Gastroesophageal sphincter (tissue), 4 donors: ENCODE measurements at regions not wholly inside any gene's neighbourhood (a gene's known extent, or its start where the extent isn't known, plus 50 kb on each side); places are given as distances from the start of the nearest gene placed in this dataset.

Experiments used
- ATAC-seq: fragments of 150-250 bp; one replicate; pipeline ENCODE4 v1.9.1; 2016; ENCODE audit warnings: mild to moderate bottlenecking, moderate library complexity
- H3K27ac ChIP-seq, 4 donors: fragments of 200-600 bp; sonication (generic) in 3 of 4; 1 replicate in 3 of 4; 2 replicates in 1 of 4; pipeline ENCODE4 v1.5.1; 2016 to 2019
- H3K27me3 ChIP-seq: fragments of 200-600 bp; sonication (generic); one replicate; pipeline ENCODE4 v1.5.1; 2019
- H3K36me3 ChIP-seq, 2 donors: fragments of 200-600 bp; sonication (generic); one replicate each; pipeline ENCODE4 v1.5.1; 2019; ENCODE audit warnings: control low read depth in 1 of 2
- H3K4me1 ChIP-seq, 3 donors: fragments of 200-600 bp; sonication (generic); 1 replicate in 2 of 3; 2 replicates in 1 of 3; pipeline ENCODE4 v1.5.1; 2016 to 2019; ENCODE audit warnings: control low read depth in 2 of 3
- H3K4me3 ChIP-seq, 2 donors: fragments of 200-600 bp; sonication (generic); one replicate each; pipeline ENCODE4 v1.5.1; 2019; ENCODE audit warnings: mild to moderate bottlenecking in 1 of 2, moderate library complexity in 1 of 2
- H3K9me3 ChIP-seq, 3 donors: fragments of 200-600 bp; sonication (generic); one replicate each; pipeline ENCODE4 v1.5.1; 2017 to 2019; ENCODE audit warnings: control low read depth in 2 of 3
- EP300 ChIP-seq: sonication (generic); formaldehyde crosslinking; IDR thresholded peaks from one replicate; pipeline ENCODE4 v1.6.1; 2017; ENCODE audit warnings: antibody characterized with exemption, mild to moderate bottlenecking
- POLR2A ChIP-seq, 2 donors: fragments of 450-650 bp; IDR thresholded peaks; one replicate each; pipeline ENCODE4 v1.6.1; 2017; ENCODE audit warnings: antibody characterized with exemption in 2 of 2, mild to moderate bottlenecking in 2 of 2, moderate library complexity in 1 of 2
- POLR2AphosphoS5 ChIP-seq: sonication (generic); formaldehyde crosslinking; IDR thresholded peaks from one replicate; pipeline ENCODE4 v1.6.1; 2017; ENCODE audit warnings: antibody characterized with exemption
- WGBS, 2 donors: methylation state at CpG; one replicate each; pipeline ENCODE4 v1.1.5; 2018; ENCODE audit warnings: low coverage in 1 of 2; 5-methylcytosine and 5-hydroxymethylcytosine counted together
- TF ChIP-seq, protein P1 (sequence below), 4 experiments: fragments of 200-600 bp in 2 of 4; fragments of 450-650 bp in 2 of 4; sonication (generic) in 1 of 4; IDR thresholded peaks; one replicate each; pipeline ENCODE4 v1.5.1; 2017 to 2019; ENCODE audit warnings: antibody characterized with exemption in 4 of 4, mild to moderate bottlenecking in 2 of 4, moderate library complexity in 2 of 4

DNA sequence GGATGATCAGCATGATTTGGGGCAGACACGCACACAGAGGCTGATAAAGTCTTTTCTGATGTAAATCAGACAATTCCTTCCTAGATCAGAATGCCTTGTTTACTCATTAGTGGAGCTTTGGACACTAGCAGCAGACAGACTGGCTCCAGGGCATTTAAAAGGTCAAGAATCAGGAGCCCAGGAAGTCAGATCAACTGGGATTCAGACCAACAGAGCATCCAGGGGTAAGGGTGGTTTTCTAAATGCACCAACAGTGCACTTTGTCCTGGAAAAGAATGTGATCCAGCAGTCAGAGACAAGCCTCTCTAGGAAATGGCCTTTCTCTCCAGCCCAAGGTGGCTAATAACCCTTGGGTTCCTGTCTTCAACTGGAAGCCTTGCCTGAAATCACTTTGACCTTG lies 405.3 kb downstream of the MED13L start:
- no peak overlapping the region for H3K27ac ChIP-seq
- no peak for TF ChIP-seq POLR2A (IDR thresholded peaks at IDR 0.05)
- TF ChIP-seq, protein P1, sequence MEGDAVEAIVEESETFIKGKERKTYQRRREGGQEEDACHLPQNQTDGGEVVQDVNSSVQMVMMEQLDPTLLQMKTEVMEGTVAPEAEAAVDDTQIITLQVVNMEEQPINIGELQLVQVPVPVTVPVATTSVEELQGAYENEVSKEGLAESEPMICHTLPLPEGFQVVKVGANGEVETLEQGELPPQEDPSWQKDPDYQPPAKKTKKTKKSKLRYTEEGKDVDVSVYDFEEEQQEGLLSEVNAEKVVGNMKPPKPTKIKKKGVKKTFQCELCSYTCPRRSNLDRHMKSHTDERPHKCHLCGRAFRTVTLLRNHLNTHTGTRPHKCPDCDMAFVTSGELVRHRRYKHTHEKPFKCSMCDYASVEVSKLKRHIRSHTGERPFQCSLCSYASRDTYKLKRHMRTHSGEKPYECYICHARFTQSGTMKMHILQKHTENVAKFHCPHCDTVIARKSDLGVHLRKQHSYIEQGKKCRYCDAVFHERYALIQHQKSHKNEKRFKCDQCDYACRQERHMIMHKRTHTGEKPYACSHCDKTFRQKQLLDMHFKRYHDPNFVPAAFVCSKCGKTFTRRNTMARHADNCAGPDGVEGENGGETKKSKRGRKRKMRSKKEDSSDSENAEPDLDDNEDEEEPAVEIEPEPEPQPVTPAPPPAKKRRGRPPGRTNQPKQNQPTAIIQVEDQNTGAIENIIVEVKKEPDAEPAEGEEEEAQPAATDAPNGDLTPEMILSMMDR (IDR thresholded peaks at IDR 0.05) = no peak
- no peak for TF ChIP-seq POLR2AphosphoS5
- no peak for TF ChIP-seq EP300
- 70% methylated on average over 1 of the region's 1 CpG; no CpG with 5 or more reads in 1 of the 2 donors for WGBS, 2 donors
- H3K36me3 ChIP-seq = no peaks in the 10 kb centered on the region
- H3K4me1 ChIP-seq = no peaks in the 10 kb centered on the region
- no peak for ATAC-seq
- peaks cover 49% of the 10 kb centered on the region for H3K27me3 ChIP-seq
- peaks cover 0 to 5% (median 0%) of the 10 kb centered on the region in 3 donors for H3K9me3 ChIP-seq
- H3K4me3 ChIP-seq = no peak overlapping the region

DNA sequence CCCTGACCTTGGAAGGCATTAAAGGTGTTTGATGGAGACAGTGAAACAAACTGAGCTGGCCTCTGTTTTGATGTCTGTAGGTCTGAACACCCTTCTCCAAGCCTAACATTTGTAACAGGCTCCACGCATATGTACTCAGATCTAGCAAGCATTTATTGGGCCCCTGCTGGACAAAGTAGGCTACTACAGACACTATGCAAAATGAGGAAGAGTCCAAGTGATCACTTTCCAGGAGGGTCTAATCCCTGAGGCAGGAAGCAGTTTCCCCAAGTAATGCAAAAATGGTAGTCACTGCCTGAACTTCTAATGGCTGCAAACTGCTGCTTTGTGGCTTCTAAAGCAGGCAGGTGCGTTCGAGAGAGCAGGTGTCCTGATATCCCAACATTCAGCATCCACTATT lies 405.8 kb downstream of the MED13L start:
- Histone ChIP-seq H3K9me3 (peaks cover 0 to 5% (median 0%) of the 10 kb centered on the region in 3 donors), H3K4me3 (no peak overlapping the region), H3K27me3 (peaks cover 49% of the 10 kb centered on the region), H3K4me1 (no peaks in the 10 kb centered on the region), H3K27ac (no peak overlapping the region), H3K36me3 (no peaks in the 10 kb centered on the region)
- TF ChIP-seq EP300 = no peak
- TF ChIP-seq, protein P1 (IDR thresholded peaks at IDR 0.05) = peak in 2 of 4 experiments; percentile 21 to 27
- 38 to 55% methylated on average over 2 of the region's 3 CpGs for WGBS, 2 donors
- ATAC-seq = no peak

DNA sequence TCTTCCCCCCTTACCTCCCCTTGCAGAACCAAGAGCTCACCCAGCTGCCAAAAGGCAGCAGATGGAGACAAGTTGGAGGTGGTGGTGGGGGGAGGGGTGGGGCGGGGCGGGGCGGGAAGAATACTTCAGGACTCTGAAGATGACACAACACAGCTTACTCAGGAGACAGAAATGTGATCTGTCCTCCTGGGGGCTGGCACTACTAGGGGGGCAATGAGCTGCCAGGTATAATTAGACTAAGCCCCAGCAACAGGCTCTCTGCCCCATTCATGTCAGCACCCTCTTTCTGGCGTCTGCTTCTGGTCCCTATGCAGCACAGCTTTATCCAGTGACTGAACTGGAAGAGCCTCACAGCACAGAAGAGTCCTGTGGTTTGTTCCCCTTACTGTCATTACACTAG lies 407.0 kb downstream of the MED13L start:
- H3K4me1 ChIP-seq = no peaks in the 10 kb centered on the region
- 22% methylated on average over 1 of the region's 4 CpGs; no CpG with 5 or more reads in 1 of the 2 donors for WGBS, 2 donors
- no peak overlapping the region for H3K4me3 ChIP-seq
- H3K36me3 ChIP-seq = no peaks in the 10 kb centered on the region
- H3K9me3 ChIP-seq = no peaks in the 10 kb centered on the region
- peaks cover 49% of the 10 kb centered on the region for H3K27me3 ChIP-seq
- H3K27ac ChIP-seq = no peak overlapping the region
- TF ChIP-seq POLR2AphosphoS5 = no peak
- no peak for TF ChIP-seq EP300
- TF ChIP-seq, protein P1 (IDR thresholded peaks at IDR 0.05) = no peak
- TF ChIP-seq POLR2A (IDR thresholded peaks at IDR 0.05) = no peak
- ATAC-seq = no peak

DNA sequence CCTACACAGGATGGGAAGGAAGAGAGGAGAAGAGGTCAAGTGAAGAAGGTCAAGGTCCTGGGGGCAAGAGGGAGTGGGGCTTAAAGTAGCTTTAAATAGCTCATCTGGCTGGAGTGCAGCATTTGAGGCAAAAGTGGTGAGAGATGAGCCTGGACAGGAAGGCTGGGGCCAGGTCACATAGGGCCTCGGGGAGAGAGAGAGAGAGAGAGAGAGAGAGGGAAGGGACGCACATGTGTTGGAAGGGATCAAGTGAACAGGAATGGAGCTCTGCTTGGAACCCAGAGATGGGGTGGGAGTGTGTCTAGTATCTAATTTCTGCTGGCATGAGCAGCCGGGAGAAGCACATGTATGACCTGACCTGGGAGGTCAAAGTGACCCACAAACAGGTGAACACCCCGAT lies 407.5 kb downstream of the MED13L start:
- Histone ChIP-seq H3K4me1 (no peaks in the 10 kb centered on the region), H3K27me3 (peaks cover 49% of the 10 kb centered on the region), H3K27ac (no peak overlapping the region), H3K36me3 (no peaks in the 10 kb centered on the region), H3K9me3 (no peaks in the 10 kb centered on the region), H3K4me3 (no peak overlapping the region)
- WGBS, 2 donors = 60 to 77% methylated on average over 1 to 4 of the region's 4 CpGs
- no peak for ATAC-seq
- no peak for TF ChIP-seq POLR2A (IDR thresholded peaks at IDR 0.05)

DNA sequence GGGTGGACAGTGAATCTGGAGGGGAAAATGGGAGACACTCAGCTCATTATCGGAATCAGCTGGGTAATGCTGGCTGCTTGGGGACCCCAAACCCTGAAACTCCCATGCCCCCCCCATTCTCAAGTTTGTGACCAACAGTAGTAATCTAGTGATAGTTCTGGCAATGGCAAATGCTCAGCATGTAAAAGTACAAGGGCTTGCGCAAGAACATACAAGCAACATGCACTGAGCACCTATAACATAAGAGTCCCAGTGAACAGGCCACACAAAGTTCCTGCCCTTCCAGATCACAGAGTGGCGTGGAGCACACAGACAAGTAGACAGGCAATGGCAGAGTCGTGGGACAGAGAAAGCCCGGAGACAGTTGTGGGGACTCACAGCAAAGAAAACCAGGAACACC lies 407.9 kb downstream of the MED13L start:
- Histone ChIP-seq H3K4me1 (no peaks in the 10 kb centered on the region), H3K9me3 (no peaks in the 10 kb centered on the region), H3K27ac (no peak overlapping the region), H3K27me3 (peaks cover 49% of the 10 kb centered on the region), H3K4me3 (no peak overlapping the region), H3K36me3 (no peaks in the 10 kb centered on the region)
- WGBS, 2 donors = 75 to 92% methylated on average over 2 to 4 of the region's 5 CpGs
- TF ChIP-seq EP300 (no peak), POLR2A (IDR thresholded peaks at IDR 0.05) (no peak), POLR2AphosphoS5 (no peak)
- TF ChIP-seq, protein P1 (IDR thresholded peaks at IDR 0.05) = no peak
- ATAC-seq = no peak
